ENCODE measurements at regions not wholly inside any gene's neighbourhood (a gene's known extent, or its start where the extent isn't known, plus 50 kb on each side); places are given as distances from the start of the nearest gene placed in this dataset.
"Not testable (repeated sequence)": the region's sequence is repeated elsewhere in the genome, so short reads cannot be mapped to it uniquely, and the experiment has no call there.

- DNase-seq: no peak
Observed at GRCh38 chr6:79391480-79391879, 145.8 kb downstream of the LCA5 start.

- DNase-seq: no peak
Observed at GRCh38 chr6:79385893-79386292, 151.3 kb downstream of the LCA5 start.

GRCh38 chr6:79385333-79385732, 150.9 kb upstream of the HMGN3 start:
- no peak for DNase-seq

GRCh38 chr6:79384845-79385244, 150.4 kb upstream of the HMGN3 start:
- DNase-seq: no peak

GRCh38 chr6:79378957-79379356, 144.5 kb upstream of the HMGN3 start:
- no peak for DNase-seq

- DNase-seq: no peak
Observed at GRCh38 chr6:79377888-79378348, 143.4 kb upstream of the HMGN3 start.

- DNase-seq: no peak
Observed at GRCh38 chr6:79377047-79377446, 142.6 kb upstream of the HMGN3 start.

GRCh38 chr6:79375635-79376337, 141.3 kb upstream of the HMGN3 start:
- no peak for DNase-seq

- DNase-seq: no peak
Observed at GRCh38 chr6:79374308-79374707, 139.8 kb upstream of the HMGN3 start.

- DNase-seq: no peak
Observed at GRCh38 chr6:79373880-79374279, 139.4 kb upstream of the HMGN3 start.

- DNase-seq: no peak
Observed at GRCh38 chr6:79373246-79373645, 138.8 kb upstream of the HMGN3 start.

GRCh38 chr6:79372757-79373156, 138.3 kb upstream of the HMGN3 start:
- DNase-seq: no peak

- no peak for DNase-seq
Observed at GRCh38 chr6:79369026-79369425, 134.5 kb upstream of the HMGN3 start.

GRCh38 chr6:79363441-79363840, 129.0 kb upstream of the HMGN3 start:
- not testable (repeated sequence) for DNase-seq

- not testable (repeated sequence) for DNase-seq
Observed at GRCh38 chr6:79361074-79361473, 126.6 kb upstream of the HMGN3 start.

GRCh38 chr6:79353226-79353625, 118.7 kb upstream of the HMGN3 start:
- DNase-seq: no peak

GRCh38 chr6:79338493-79338892, 104.0 kb upstream of the HMGN3 start:
- DNase-seq: no peak

- DNase-seq: no peak
Observed at GRCh38 chr6:79335133-79335674, 100.7 kb upstream of the HMGN3 start.

- no peak for DNase-seq
Observed at GRCh38 chr6:79334674-79335073, 100.2 kb upstream of the HMGN3 start.

GRCh38 chr6:79330704-79331103, 96.2 kb upstream of the HMGN3 start:
- no peak for DNase-seq

GRCh38 chr6:79313254-79313653, 78.8 kb upstream of the HMGN3 start:
- no peak for DNase-seq

GRCh38 chr6:79307321-79308036, 73.0 kb upstream of the HMGN3 start:
- DNase-seq: no peak

- DNase-seq: no peak
Observed at GRCh38 chr6:79305020-79305419, 70.5 kb upstream of the HMGN3 start.

GRCh38 chr6:79302341-79302740, 67.9 kb upstream of the HMGN3 start:
- DNase-seq: no peak
